Panc1 (cell line): ENCODE measurements at regions not wholly inside any gene's neighbourhood (a gene's known extent, or its start where the extent isn't known, plus 50 kb on each side); places are given as distances from the start of the nearest gene placed in this dataset.

Experiments used
- ATAC-seq: fragments of 200-7000 bp; cut with Tn5 transposase; 2 replicates; pipeline ENCODE4 v1.9.1; 2020; ENCODE audit warnings: mild to moderate bottlenecking, moderate library complexity
- BruUV-seq: library from RNA; stranded (reverse); fragments of 400-500 nt; replicated peaks from 2 replicates; lab custom pipeline; 2021; lab: Mats Ljungman, UMichigan
- CTCF ChIA-PET: fragments of 300-600 bp; sonication (Branson Sonifier 250); formaldehyde crosslinking; loops from one replicate; lab custom pipeline; 2022; ENCODE audit warnings: antibody characterized with exemption; lab: Charles Lee
- POLR2A ChIA-PET: fragments of 300-600 bp; sonication (Branson Sonifier 250); formaldehyde crosslinking; loops from one replicate; lab custom pipeline; 2022; ENCODE audit warnings: antibody characterized with exemption; lab: Charles Lee
- DNase-seq: peaks from one replicate; pipeline ENCODE4 v3.0.0-alpha.2; 2010; ENCODE audit warnings: low read depth, low spot score
- H3K27ac ChIP-seq: 2 replicates; pipeline ENCODE4 v1.5.1; 2011; ENCODE audit warnings: mild to moderate bottlenecking, low read length, inconsistent platforms
- H3K27me3 ChIP-seq: fragments of 200-500 bp; sonication (Bioruptor generic); 2 replicates; pipeline ENCODE4 v1.6.0; 2014; ENCODE audit warnings: low read length, inconsistent platforms; ENCODE audit not compliant: control insufficient read depth, insufficient read depth
- H3K36me3 ChIP-seq: fragments of 200-500 bp; sonication (Bioruptor generic); 2 replicates; pipeline ENCODE4 v1.5.1; 2014; ENCODE audit warnings: inconsistent platforms, mild to moderate bottlenecking, low read length, moderate library complexity; ENCODE audit not compliant: control insufficient read depth, insufficient read depth
- H3K4me1 ChIP-seq: 2 replicates; pipeline ENCODE4 v1.5.1; 2011; ENCODE audit warnings: inconsistent platforms, mild to moderate bottlenecking, low read length, moderate library complexity; ENCODE audit not compliant: control insufficient read depth, insufficient read depth
- H3K4me3 ChIP-seq, 2 experiments: 2 replicates each; pipeline ENCODE4 v1.5.1; 2011 to 2012; ENCODE audit warnings: low read depth in 2 of 2, low read length in 2 of 2, mild to moderate bottlenecking in 2 of 2, inconsistent platforms in 1 of 2, moderate library complexity in 1 of 2
- H3K9me3 ChIP-seq: fragments of 200-500 bp; sonication (Bioruptor generic); 2 replicates; pipeline ENCODE4 v1.5.1; 2014; ENCODE audit warnings: low read depth, mild to moderate bottlenecking, inconsistent platforms, low read length, moderate library complexity; ENCODE audit not compliant: control insufficient read depth, insufficient read depth
- POLR2AphosphoS5 ChIP-seq: IDR thresholded peaks from 2 replicates; pipeline ENCODE4 v1.6.1; 2012; ENCODE audit warnings: mild to moderate bottlenecking, low read depth, low read length, moderate library complexity
- SIN3A ChIP-seq: IDR thresholded peaks from 2 replicates; pipeline ENCODE4 v1.6.1; 2012; ENCODE audit warnings: low read depth, mild to moderate bottlenecking, low read length, moderate library complexity, borderline replicate concordance; ENCODE audit not compliant: insufficient read depth
- TCF7L2 ChIP-seq: IDR thresholded peaks from 2 replicates; pipeline ENCODE4 v1.6.1; 2011; ENCODE audit warnings: mild to moderate bottlenecking, low read depth, low read length, inconsistent platforms
- in situ Hi-C: cut with HindIII; loops from 2 replicates; pipeline ENCODE4 v1.10.0; 2016; ENCODE audit warnings: low sequenced_read_pairs, low pct_unique_long_range_greater_than_20kb
- intact Hi-C: fragments of 100-400 bp; cut with micrococcal nuclease; formaldehyde crosslinking; loops from one replicate; pipeline ENCODE4 v1.10.0; 2022; ENCODE audit not compliant: unreplicated experiment
- TF ChIP-seq, protein P1 (sequence below), 2 experiments: IDR thresholded peaks; 2 replicates each; pipeline ENCODE4 v1.6.1; 2011 to 2012; ENCODE audit warnings: low read depth in 2 of 2, control low read depth in 1 of 2, low read length in 1 of 2, mild to moderate bottlenecking in 1 of 2, moderate library complexity in 1 of 2; ENCODE audit not compliant: insufficient read depth in 1 of 2
- TF ChIP-seq, protein P2 (sequence below): fragments of 450-650 bp; IDR thresholded peaks from 2 replicates; pipeline ENCODE4 v1.5.1; 2017; ENCODE audit warnings: mild to moderate bottlenecking

DNA sequence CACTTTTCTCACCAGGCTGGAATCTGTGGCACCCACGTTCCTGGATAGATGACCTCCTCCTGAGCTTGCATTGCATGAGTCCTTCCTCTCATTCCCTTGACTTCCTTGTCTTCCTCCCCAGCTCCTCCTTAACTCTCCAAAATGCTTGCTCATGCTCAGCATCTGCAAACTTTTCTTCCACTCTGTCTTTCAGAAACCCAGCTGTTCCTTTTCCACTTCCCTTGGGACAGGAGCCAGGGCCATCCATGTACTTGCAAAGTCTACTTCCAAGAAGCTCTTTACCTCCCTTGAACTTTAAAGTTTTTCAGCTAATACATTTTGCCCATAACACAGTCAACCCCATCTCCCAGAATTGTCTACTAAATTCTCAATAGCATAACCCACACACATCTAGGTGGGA is 861.7 kb downstream of the QKI start:
- in situ Hi-C loops = no loop called here
- no peaks in the 10 kb centered on the region for H3K27me3 ChIP-seq
- BruUV-seq = no TSS peak
- no peak overlapping the region for H3K27ac ChIP-seq
- H3K36me3 ChIP-seq = no peaks in the 10 kb centered on the region
- ChIA-PET CTCF (no interaction called here), POLR2A (no interaction called here)
- DNase-seq (no peak), ATAC-seq (no peak)
- no peaks in the 10 kb centered on the region for H3K9me3 ChIP-seq
- intact Hi-C loops = no loop called here
- H3K4me1 ChIP-seq = no peaks in the 10 kb centered on the region
- no peak overlapping the region for H3K4me3 ChIP-seq
- TF ChIP-seq SIN3A = no peak
- TF ChIP-seq, protein P1, sequence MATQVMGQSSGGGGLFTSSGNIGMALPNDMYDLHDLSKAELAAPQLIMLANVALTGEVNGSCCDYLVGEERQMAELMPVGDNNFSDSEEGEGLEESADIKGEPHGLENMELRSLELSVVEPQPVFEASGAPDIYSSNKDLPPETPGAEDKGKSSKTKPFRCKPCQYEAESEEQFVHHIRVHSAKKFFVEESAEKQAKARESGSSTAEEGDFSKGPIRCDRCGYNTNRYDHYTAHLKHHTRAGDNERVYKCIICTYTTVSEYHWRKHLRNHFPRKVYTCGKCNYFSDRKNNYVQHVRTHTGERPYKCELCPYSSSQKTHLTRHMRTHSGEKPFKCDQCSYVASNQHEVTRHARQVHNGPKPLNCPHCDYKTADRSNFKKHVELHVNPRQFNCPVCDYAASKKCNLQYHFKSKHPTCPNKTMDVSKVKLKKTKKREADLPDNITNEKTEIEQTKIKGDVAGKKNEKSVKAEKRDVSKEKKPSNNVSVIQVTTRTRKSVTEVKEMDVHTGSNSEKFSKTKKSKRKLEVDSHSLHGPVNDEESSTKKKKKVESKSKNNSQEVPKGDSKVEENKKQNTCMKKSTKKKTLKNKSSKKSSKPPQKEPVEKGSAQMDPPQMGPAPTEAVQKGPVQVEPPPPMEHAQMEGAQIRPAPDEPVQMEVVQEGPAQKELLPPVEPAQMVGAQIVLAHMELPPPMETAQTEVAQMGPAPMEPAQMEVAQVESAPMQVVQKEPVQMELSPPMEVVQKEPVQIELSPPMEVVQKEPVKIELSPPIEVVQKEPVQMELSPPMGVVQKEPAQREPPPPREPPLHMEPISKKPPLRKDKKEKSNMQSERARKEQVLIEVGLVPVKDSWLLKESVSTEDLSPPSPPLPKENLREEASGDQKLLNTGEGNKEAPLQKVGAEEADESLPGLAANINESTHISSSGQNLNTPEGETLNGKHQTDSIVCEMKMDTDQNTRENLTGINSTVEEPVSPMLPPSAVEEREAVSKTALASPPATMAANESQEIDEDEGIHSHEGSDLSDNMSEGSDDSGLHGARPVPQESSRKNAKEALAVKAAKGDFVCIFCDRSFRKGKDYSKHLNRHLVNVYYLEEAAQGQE (IDR thresholded peaks at IDR 0.05; ENCODE audit: insufficient read depth in 1 of 2, low read depth in 2 of 2, low read length in 1 of 2) = no peak
- TF ChIP-seq TCF7L2 = no peak
- no peak for TF ChIP-seq POLR2AphosphoS5
- TF ChIP-seq, protein P2, sequence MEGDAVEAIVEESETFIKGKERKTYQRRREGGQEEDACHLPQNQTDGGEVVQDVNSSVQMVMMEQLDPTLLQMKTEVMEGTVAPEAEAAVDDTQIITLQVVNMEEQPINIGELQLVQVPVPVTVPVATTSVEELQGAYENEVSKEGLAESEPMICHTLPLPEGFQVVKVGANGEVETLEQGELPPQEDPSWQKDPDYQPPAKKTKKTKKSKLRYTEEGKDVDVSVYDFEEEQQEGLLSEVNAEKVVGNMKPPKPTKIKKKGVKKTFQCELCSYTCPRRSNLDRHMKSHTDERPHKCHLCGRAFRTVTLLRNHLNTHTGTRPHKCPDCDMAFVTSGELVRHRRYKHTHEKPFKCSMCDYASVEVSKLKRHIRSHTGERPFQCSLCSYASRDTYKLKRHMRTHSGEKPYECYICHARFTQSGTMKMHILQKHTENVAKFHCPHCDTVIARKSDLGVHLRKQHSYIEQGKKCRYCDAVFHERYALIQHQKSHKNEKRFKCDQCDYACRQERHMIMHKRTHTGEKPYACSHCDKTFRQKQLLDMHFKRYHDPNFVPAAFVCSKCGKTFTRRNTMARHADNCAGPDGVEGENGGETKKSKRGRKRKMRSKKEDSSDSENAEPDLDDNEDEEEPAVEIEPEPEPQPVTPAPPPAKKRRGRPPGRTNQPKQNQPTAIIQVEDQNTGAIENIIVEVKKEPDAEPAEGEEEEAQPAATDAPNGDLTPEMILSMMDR = no peak

DNA sequence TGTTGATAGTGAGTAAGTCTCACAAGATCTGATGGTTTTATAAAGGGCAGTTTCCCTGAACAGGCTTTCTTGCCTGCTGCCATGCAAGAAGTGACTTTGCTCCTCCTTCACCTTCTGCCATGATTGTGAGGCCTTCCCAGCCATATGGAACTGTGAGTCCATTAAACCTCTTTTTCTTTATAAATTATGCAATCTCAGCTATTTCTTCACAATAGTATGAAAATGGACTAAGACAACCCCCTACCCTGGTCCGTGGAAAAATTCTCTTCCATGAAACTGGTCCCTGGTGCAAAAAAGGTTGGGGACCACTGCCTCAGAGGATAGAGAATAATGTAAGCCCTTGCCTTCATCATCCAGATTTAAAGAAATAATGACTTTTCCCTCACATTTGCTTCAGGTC is 861.3 kb downstream of the QKI start:
- Histone ChIP-seq H3K36me3 (no peaks in the 10 kb centered on the region), H3K4me3 (no peak overlapping the region), H3K4me1 (no peaks in the 10 kb centered on the region), H3K27me3 (no peaks in the 10 kb centered on the region), H3K27ac (no peak overlapping the region), H3K9me3 (no peaks in the 10 kb centered on the region)
- no TSS peak for BruUV-seq
- POLR2A ChIA-PET = no interaction called here
- CTCF ChIA-PET = no interaction called here
- ATAC-seq (no peak), DNase-seq (no peak)
- no peak for TF ChIP-seq TCF7L2
- TF ChIP-seq, protein P2 = no peak
- intact Hi-C loops = no loop called here
- in situ Hi-C loops = no loop called here

- Histone ChIP-seq H3K4me3 (no peak overlapping the region), H3K36me3 (no peaks in the 10 kb centered on the region), H3K4me1 (no peaks in the 10 kb centered on the region), H3K9me3 (no peaks in the 10 kb centered on the region), H3K27ac (no peak overlapping the region), H3K27me3 (no peaks in the 10 kb centered on the region)
- ATAC-seq (no peak), DNase-seq (no peak)
- ChIA-PET CTCF (no interaction called here), POLR2A (no interaction called here)
- in situ Hi-C loops (no loop called here), intact Hi-C loops (no loop called here)
- BruUV-seq = no TSS peak
- TF ChIP-seq TCF7L2 (no peak), POLR2AphosphoS5 (no peak), SIN3A (no peak)
- TF ChIP-seq, protein P2 = no peak
- TF ChIP-seq, protein P1 (IDR thresholded peaks at IDR 0.05; ENCODE audit: insufficient read depth in 1 of 2, low read depth in 2 of 2, low read length in 1 of 2) = no peak
Measured at GRCh38 chr6:164274493-164274892, 860.0 kb downstream of the QKI start.
